Fibroblast of lung (primary cell): ENCODE measurements at regions not wholly inside any gene's neighbourhood (a gene's known extent, or its start where the extent isn't known, plus 50 kb on each side); places are given as distances from the start of the nearest gene placed in this dataset.
"Not testable (repeated sequence)": the region's sequence is repeated elsewhere in the genome, so short reads cannot be mapped to it uniquely, and the experiment has no call there.

ENCODE experiments used
- DNase-seq, 2 donors: peaks; one replicate each; pipeline versions ENCODE4 v3.0.0 to v3.0.0-alpha.2; 2010; ENCODE audit warnings: low read depth in 2 of 2
- H2AFZ ChIP-seq: 2 replicates; pipeline ENCODE4 v1.5.1; 2012; ENCODE audit warnings: low read length, control low read depth, inconsistent platforms
- H3K27ac ChIP-seq: 2 replicates; pipeline ENCODE4 v1.5.1; 2011; ENCODE audit warnings: low read length, control low read depth; ENCODE audit not compliant: insufficient read depth
- H3K27me3 ChIP-seq: 2 replicates; pipeline ENCODE4 v1.5.1; 2011; ENCODE audit warnings: mild to moderate bottlenecking, low read length; ENCODE audit not compliant: control insufficient read depth, insufficient read depth
- H3K36me3 ChIP-seq: 2 replicates; pipeline ENCODE4 v1.5.1; 2011; ENCODE audit warnings: low read length; ENCODE audit not compliant: control insufficient read depth, insufficient read depth
- H3K4me1 ChIP-seq: 2 replicates; pipeline ENCODE4 v1.5.1; 2011; ENCODE audit warnings: low read length; ENCODE audit not compliant: control insufficient read depth, insufficient read depth; ENCODE audit errors: extremely low read depth
- H3K4me2 ChIP-seq: 2 replicates; pipeline ENCODE4 v1.5.1; 2011; ENCODE audit warnings: low read length, control low read depth; ENCODE audit not compliant: insufficient read depth; ENCODE audit errors: extremely low read depth
- H3K4me3 ChIP-seq, 4 experiments: fragments of 200-600 bp in 1 of 4; sonication (generic) in 1 of 4; replicated peaks in 1 of 4; 2 replicates each; pipeline ENCODE4 v1.5.1; 2011 to 2016; ENCODE audit warnings: low read length in 4 of 4, low read depth in 3 of 4, mild to moderate bottlenecking in 3 of 4, control low read depth in 2 of 4, inconsistent platforms in 1 of 4, mixed read lengths in 1 of 4; ENCODE audit not compliant: insufficient read depth in 1 of 4; ENCODE audit errors: control extremely low read depth in 1 of 4
- H3K79me2 ChIP-seq: 2 replicates; pipeline ENCODE4 v1.5.1; 2012; ENCODE audit warnings: mild to moderate bottlenecking, low read length, inconsistent platforms; ENCODE audit not compliant: control insufficient read depth, insufficient read depth
- H3K9ac ChIP-seq: 2 replicates; pipeline ENCODE4 v1.5.1; 2011; ENCODE audit warnings: mild to moderate bottlenecking, low read length, control low read depth; ENCODE audit not compliant: insufficient read depth
- H3K9me3 ChIP-seq: 2 replicates; pipeline ENCODE4 v1.5.1; 2012; ENCODE audit warnings: low read depth, low read length; ENCODE audit not compliant: control insufficient read depth, insufficient read depth
- H4K20me1 ChIP-seq: 2 replicates; pipeline ENCODE4 v1.5.1; 2011; ENCODE audit warnings: low read length; ENCODE audit not compliant: control insufficient read depth, insufficient read depth; ENCODE audit errors: extremely low read depth

DNA sequence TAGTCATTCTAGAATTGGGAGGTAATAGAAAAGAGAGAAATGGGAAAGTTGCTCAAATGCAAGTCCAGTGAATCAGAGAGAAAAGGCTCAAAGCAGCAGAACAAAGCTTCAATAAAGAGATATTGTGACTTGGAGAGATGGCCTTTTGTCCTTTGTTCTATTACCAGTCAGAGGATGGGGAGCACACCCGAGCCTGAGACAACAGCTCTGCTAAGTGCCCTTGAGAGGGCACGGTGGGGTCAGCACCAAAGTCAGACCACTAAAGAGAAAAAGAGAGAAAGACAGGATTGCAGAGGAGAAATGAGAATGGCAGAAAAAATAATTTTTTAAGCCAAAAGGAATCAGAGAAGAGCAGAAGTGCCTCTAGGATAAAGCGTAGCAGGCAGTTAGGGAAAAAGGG is 553.1 kb downstream of the TTLL7 start:
- not testable (repeated sequence) for DNase-seq, H3K36me3 ChIP-seq, H4K20me1 ChIP-seq, H2AFZ ChIP-seq, H3K4me3 ChIP-seq, H3K9ac ChIP-seq, H3K4me2 ChIP-seq, H3K9me3 ChIP-seq, H3K27me3 ChIP-seq, H3K4me1 ChIP-seq, H3K27ac ChIP-seq, H3K79me2 ChIP-seq

DNA sequence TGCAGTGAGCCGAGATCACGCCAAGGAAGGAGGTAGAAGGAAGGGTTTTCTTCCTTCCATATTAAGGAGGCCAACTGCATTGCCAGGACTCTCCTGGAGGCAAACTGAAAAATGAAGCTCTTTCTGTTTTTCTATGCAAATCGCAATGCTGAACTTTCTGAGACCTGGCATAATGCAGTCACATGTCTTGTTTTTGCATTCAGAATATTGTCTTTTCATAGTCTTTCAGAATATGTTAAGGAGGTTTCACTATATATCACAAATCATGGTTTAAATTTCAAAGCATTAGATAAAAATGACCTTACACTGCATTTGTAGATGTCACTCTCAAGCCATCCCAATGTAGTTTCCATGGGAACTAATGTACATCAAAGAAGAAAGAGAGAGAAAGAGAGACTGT is 556.5 kb downstream of the TTLL7 start:
- not testable (repeated sequence) for H3K27me3 ChIP-seq, H3K4me1 ChIP-seq, H3K9ac ChIP-seq, H3K79me2 ChIP-seq, H3K27ac ChIP-seq, H3K36me3 ChIP-seq, H4K20me1 ChIP-seq, H3K9me3 ChIP-seq, H3K4me2 ChIP-seq, H2AFZ ChIP-seq, H3K4me3 ChIP-seq, DNase-seq

DNA sequence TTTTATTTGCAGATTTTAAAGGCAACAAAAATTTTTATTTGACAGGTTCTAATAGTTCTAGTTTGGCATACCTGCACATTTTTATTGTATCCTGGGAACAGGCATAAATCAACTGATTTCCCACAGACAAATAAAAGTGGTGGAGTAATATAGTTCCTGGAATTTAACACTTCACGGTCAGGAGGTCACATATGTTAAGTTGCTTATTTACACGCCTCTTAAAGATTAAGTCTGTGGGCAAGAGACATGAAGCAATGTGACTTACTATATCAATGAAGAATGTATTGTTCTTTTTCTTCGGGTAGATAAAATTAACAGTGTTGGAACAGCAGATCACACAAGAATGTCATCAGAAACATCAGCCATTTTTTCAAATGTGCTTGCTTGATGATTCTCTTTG is 558.3 kb downstream of the TTLL7 start:
- not testable (repeated sequence) for H4K20me1 ChIP-seq, H3K79me2 ChIP-seq, H3K4me3 ChIP-seq, H3K4me2 ChIP-seq, H2AFZ ChIP-seq, H3K27ac ChIP-seq, H3K9ac ChIP-seq, H3K27me3 ChIP-seq, H3K9me3 ChIP-seq, H3K4me1 ChIP-seq, H3K36me3 ChIP-seq
- DNase-seq = peak; percentile 4 to 77

DNA sequence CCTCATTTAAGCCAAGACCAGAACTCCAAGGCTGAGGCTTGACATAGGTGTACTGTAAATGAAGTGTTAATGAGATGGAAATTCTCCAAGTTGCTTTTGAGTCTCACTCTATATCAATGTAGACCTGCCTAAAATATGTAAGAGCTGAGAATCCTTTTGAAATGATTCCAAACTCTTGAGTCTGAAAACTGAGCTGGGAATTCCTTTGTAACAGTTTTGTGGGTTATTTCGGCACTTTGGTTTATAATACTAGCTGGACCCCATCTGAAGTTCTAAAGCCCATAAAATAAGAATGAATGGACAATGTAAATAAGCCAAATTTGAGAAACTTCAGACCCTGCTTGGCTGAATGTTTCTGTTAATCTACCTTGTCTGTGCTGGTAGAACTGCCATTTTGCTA is 558.9 kb downstream of the TTLL7 start:
- H3K9me3 ChIP-seq, H3K79me2 ChIP-seq, H4K20me1 ChIP-seq, H3K27ac ChIP-seq, H3K4me1 ChIP-seq, DNase-seq, H3K4me2 ChIP-seq, H3K4me3 ChIP-seq, H3K36me3 ChIP-seq, H3K9ac ChIP-seq, H2AFZ ChIP-seq, H3K27me3 ChIP-seq: not testable (repeated sequence)

DNA sequence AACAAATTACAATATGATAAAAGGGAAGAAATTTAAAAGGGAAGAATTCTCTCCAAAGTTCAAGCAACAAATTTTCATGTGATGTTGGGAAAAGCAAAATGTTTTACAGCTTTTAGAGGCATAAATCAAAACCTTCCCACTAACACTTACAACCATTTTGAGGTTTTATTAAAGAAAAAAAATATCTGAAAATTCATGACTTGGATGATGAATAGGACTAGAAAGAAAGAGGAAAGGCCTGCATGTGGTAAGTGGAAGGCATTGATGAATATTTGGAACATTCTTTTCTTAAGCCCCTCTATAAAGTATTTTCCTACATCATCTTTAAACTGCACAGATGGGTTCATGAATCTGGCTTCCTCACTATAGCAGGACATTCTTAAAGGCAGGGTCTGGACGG is 560.6 kb downstream of the TTLL7 start:
- H3K9ac ChIP-seq, H3K4me1 ChIP-seq, H3K4me3 ChIP-seq, H3K27me3 ChIP-seq, H3K27ac ChIP-seq, H3K79me2 ChIP-seq, H2AFZ ChIP-seq, H3K36me3 ChIP-seq, DNase-seq, H3K9me3 ChIP-seq, H4K20me1 ChIP-seq, H3K4me2 ChIP-seq: not testable (repeated sequence)

DNA sequence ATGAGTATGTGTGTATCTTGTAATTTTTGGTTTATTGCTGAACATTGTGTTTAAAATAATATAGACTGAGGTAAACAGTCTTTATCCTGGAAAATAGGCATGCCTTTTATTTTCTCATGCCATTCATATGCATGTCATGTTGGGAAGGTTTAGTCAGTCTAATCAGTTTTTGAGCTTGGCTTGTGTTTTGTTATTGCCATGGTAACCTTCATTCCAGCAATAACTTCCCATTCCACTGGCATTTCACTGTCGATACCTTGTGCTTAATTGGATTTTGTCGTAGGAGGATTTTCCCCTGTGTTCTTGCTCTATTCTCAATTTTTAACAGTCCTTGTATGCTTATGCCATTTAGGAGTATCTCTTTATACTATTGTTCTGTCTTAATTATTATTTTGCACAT is 563.6 kb downstream of the TTLL7 start:
- H4K20me1 ChIP-seq, H3K9ac ChIP-seq, H3K4me3 ChIP-seq, H2AFZ ChIP-seq, H3K4me2 ChIP-seq, H3K27me3 ChIP-seq, H3K4me1 ChIP-seq, H3K27ac ChIP-seq, H3K79me2 ChIP-seq, DNase-seq, H3K36me3 ChIP-seq, H3K9me3 ChIP-seq: not testable (repeated sequence)

DNA sequence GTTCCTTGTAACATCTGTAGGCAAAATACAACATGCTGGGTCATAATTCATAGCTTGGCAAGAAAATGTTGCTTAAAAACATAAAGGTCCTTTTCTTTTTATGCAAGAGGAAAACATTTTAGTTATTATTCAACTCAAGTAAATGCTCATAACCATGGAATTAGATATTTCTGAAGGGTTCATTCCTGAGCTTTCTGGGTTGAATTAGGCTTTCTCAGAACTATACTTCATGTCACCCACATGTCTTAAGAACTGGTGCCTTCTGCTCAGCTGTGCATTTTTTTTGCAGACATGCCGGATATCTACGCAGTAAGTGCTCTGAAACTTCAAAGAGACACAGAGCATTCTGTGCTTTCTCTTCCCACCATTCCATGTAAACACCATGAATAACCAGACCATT is 571.4 kb downstream of the TTLL7 start:
- not testable (repeated sequence) for H3K4me3 ChIP-seq, H3K9ac ChIP-seq, H3K9me3 ChIP-seq, H3K4me1 ChIP-seq, H3K4me2 ChIP-seq, H3K36me3 ChIP-seq, DNase-seq, H4K20me1 ChIP-seq, H3K27ac ChIP-seq, H3K79me2 ChIP-seq, H3K27me3 ChIP-seq, H2AFZ ChIP-seq
